Hematopoietic multipotent progenitor cell treated with erythropoietin and hydrocortisone succinate and interleukin-3 and kit ligand, for 17 days (in vitro differentiated cells): ENCODE measurements at regions not wholly inside any gene's neighbourhood (a gene's known extent, or its start where the extent isn't known, plus 50 kb on each side); places are given as distances from the start of the nearest gene placed in this dataset.
"Not testable (repeated sequence)": the region's sequence is repeated elsewhere in the genome, so short reads cannot be mapped to it uniquely, and the experiment has no call there.

Experiments
- DNase-seq: peaks from one replicate; pipeline ENCODE4 v3.0.0-alpha.2; 2015; ENCODE audit warnings: low spot score

- no peak for DNase-seq
These were observed 70.0 kb upstream of the ATP5MC3 start for GRCh38 chr2:175251425-175252041.

- DNase-seq: no peak
These were observed 65.6 kb upstream of the ATP5MC3 start for GRCh38 chr2:175247159-175247558.

- no peak for DNase-seq
These were observed 63.2 kb upstream of the ATP5MC3 start for GRCh38 chr2:175244697-175245096.

DNA sequence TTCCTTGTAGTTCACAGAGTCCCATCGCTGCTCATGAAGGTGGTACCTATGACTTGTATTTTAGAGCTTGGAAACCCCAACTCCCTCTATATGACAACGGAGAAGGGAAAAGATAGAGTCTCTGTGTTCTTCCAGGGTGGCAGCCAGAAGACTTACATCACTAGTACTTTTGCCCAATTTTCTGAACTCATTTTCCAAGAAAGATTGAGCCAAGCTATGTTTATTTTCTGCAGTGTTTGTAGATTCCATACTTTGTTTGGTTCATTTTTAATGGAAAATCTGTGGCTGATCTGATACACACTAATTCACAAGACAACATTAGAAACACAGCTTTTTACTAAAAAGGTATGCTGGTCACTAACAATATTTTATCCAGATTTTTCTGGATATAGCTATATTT lies 60.2 kb upstream of the ATP5MC3 start:
- DNase-seq: no peak

GRCh38 chr2:175240033-175240432 lies 58.5 kb upstream of the ATP5MC3 start:
- not testable (repeated sequence) for DNase-seq

GRCh38 chr2:175236930-175237329 lies 55.4 kb upstream of the ATP5MC3 start:
- DNase-seq: no peak

- DNase-seq: no peak
These were observed 53.1 kb upstream of the ATP5MC3 start for GRCh38 chr2:175234650-175235049.

DNA sequence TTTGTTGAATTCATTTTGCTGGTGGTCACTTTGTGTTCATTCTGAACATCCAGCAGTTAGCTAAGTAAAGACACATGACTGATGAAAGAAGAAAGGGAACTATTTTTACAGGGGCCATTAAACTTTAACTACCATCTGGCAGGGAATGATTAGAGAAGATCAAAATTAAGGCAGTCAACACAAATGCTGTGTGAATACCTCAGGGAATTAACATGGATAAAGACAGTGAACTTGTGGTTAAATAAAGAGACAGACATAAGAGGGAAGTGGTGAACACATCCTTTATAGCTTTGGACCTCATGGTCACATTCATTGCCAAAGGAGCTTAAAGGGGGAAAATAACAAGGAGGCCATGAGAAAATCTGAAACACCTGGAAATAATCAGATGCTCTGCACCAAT lies 52.6 kb upstream of the ATP5MC3 start:
- no peak for DNase-seq

DNA sequence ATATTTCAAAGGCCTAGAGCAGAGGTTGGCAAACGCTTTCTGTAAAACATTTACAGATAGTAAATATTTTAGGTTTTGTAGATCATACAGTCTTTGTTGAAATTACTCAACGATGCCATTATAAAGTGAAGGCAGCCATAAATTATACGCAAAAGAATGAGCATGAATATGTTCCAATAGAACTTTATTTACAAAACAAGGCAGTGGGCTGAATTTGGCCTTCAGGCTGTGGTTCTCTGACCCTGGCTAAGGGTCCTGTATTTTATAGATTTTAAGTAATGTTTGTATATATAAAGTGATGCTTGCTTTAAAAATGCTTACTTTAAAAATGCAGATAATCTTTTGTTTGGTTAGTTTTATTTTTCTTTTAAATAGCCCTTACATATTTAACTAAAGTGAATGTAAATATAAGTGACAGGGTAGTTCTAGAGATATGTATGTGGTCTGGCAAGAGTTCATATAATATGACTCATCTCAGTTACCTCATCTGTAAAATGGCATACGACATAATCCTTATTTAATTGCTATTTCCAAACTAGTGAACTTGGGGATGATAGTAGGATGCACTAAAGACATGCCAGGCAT lies 51.7 kb upstream of the ATP5MC3 start:
- no peak for DNase-seq
